Karpas-422 (cell line): ENCODE measurements at regions not wholly inside any gene's neighbourhood (a gene's known extent, or its start where the extent isn't known, plus 50 kb on each side); places are given as distances from the start of the nearest gene placed in this dataset.
A peak's percentile ranks its signal among the peaks of the same experiment; 100 is the strongest.

Experiments used
- DNase-seq: peaks from one replicate; pipeline ENCODE4 v3.0.0-alpha.2; 2015
- H2AFZ ChIP-seq: fragments of 200-600 bp; sonication (generic); 2 replicates; pipeline ENCODE4 v1.6.1; 2014; ENCODE audit warnings: antibody characterized with exemption, low read length, mixed read lengths
- H3K27ac ChIP-seq: fragments of 200-600 bp; sonication (generic); 2 replicates; pipeline ENCODE4 v1.5.1; 2014; ENCODE audit warnings: mild to moderate bottlenecking, low read length, moderate library complexity
- H3K27me3 ChIP-seq: fragments of 200-600 bp; sonication (generic); 2 replicates; pipeline ENCODE4 v1.6.1; 2014; ENCODE audit warnings: low read length, mixed read lengths
- H3K36me3 ChIP-seq: fragments of 200-600 bp; sonication (generic); 2 replicates; pipeline ENCODE4 v1.6.1; 2014; ENCODE audit warnings: low read length, mixed read lengths; ENCODE audit not compliant: insufficient read depth
- H3K4me1 ChIP-seq: fragments of 200-600 bp; sonication (generic); 2 replicates; pipeline ENCODE4 v1.6.1; 2014; ENCODE audit warnings: mild to moderate bottlenecking, low read length, mixed read lengths
- H3K4me2 ChIP-seq: fragments of 200-600 bp; sonication (generic); 2 replicates; pipeline ENCODE4 v1.6.1; 2014; ENCODE audit warnings: low read length, low read depth, mild to moderate bottlenecking; ENCODE audit not compliant: poor library complexity, severe bottlenecking
- H3K4me3 ChIP-seq: fragments of 200-600 bp; sonication (generic); 2 replicates; pipeline ENCODE4 v1.5.1; 2014; ENCODE audit warnings: mild to moderate bottlenecking, antibody characterized with exemption, low read length, mixed read lengths
- H3K79me2 ChIP-seq: fragments of 200-600 bp; sonication (generic); 2 replicates; pipeline ENCODE4 v1.6.1; 2014; ENCODE audit warnings: mild to moderate bottlenecking, low read length, mixed read lengths
- H3K9ac ChIP-seq: fragments of 200-600 bp; sonication (generic); 2 replicates; pipeline ENCODE4 v1.6.0; 2014; ENCODE audit warnings: low read length
- H3K9me2 ChIP-seq: fragments of 200-600 bp; sonication (generic), shearing (Covaris generic); replicated peaks from 2 replicates; pipeline ENCODE4 v1.6.0; 2014; ENCODE audit warnings: mild to moderate bottlenecking, low read length, moderate library complexity; ENCODE audit not compliant: insufficient read depth
- H3K9me3 ChIP-seq: fragments of 300-700, 200-600 bp; sonication (generic); 2 replicates; pipeline ENCODE4 v1.6.1; 2014; ENCODE audit warnings: low read length, mixed read lengths
- H4K20me1 ChIP-seq: fragments of 200-600 bp; sonication (generic); 2 replicates; pipeline ENCODE4 v1.6.1; 2014; ENCODE audit warnings: mild to moderate bottlenecking, antibody characterized with exemption, low read length, low read depth; ENCODE audit not compliant: insufficient read depth

GRCh38 chr5:166961028-166961427, 1330.4 kb upstream of the WWC1 start:
- DNase-seq, result peak; percentile 56
- Histone ChIP-seq H3K4me1 (no peaks in the 10 kb centered on the region), H2AFZ (no peak overlapping the region), H3K79me2 (no peaks in the 10 kb centered on the region), H4K20me1 (no peaks in the 10 kb centered on the region), H3K9me2 (no peaks in the 10 kb centered on the region), H3K27me3 (no peaks in the 10 kb centered on the region), H3K4me3 (no peak overlapping the region), H3K9me3 (peaks cover 5% of the 10 kb centered on the region), H3K9ac (no peak overlapping the region), H3K27ac (no peak overlapping the region), H3K4me2 (no peak overlapping the region), H3K36me3 (no peaks in the 10 kb centered on the region)

GRCh38 chr5:166961913-166962312, 1329.5 kb upstream of the WWC1 start:
- Histone ChIP-seq H3K9me2 (no peaks in the 10 kb centered on the region), H3K4me3 (no peak overlapping the region), H3K27me3 (no peaks in the 10 kb centered on the region), H4K20me1 (no peaks in the 10 kb centered on the region), H3K27ac (no peak overlapping the region), H3K36me3 (no peaks in the 10 kb centered on the region), H3K4me2 (no peak overlapping the region), H3K9me3 (peaks cover 5% of the 10 kb centered on the region), H3K9ac (no peak overlapping the region), H3K79me2 (no peaks in the 10 kb centered on the region), H2AFZ (no peak overlapping the region), H3K4me1 (no peaks in the 10 kb centered on the region)
- no peak for DNase-seq

- DNase-seq, result no peak
- Histone ChIP-seq H3K4me1 (no peaks in the 10 kb centered on the region), H3K27ac (no peak overlapping the region), H3K9me3 (peaks cover 5% of the 10 kb centered on the region), H2AFZ (no peak overlapping the region), H4K20me1 (no peaks in the 10 kb centered on the region), H3K9me2 (no peaks in the 10 kb centered on the region), H3K79me2 (no peaks in the 10 kb centered on the region), H3K9ac (no peak overlapping the region), H3K4me3 (no peak overlapping the region), H3K27me3 (no peaks in the 10 kb centered on the region), H3K4me2 (no peak overlapping the region), H3K36me3 (no peaks in the 10 kb centered on the region)
These were observed 1329.0 kb upstream of the WWC1 start for GRCh38 chr5:166962461-166962860.

GRCh38 chr5:166963596-166963995, 1327.8 kb upstream of the WWC1 start:
- no peak for DNase-seq
- Histone ChIP-seq H4K20me1 (no peaks in the 10 kb centered on the region), H3K27ac (no peak overlapping the region), H3K79me2 (no peaks in the 10 kb centered on the region), H3K9me2 (no peaks in the 10 kb centered on the region), H2AFZ (no peak overlapping the region), H3K9me3 (peaks cover 5% of the 10 kb centered on the region), H3K4me2 (no peak overlapping the region), H3K27me3 (no peaks in the 10 kb centered on the region), H3K36me3 (no peaks in the 10 kb centered on the region), H3K4me3 (no peak overlapping the region), H3K9ac (no peak overlapping the region), H3K4me1 (no peaks in the 10 kb centered on the region)

- Histone ChIP-seq H3K27me3 (no peaks in the 10 kb centered on the region), H3K9me2 (no peaks in the 10 kb centered on the region), H2AFZ (no peak overlapping the region), H3K79me2 (no peaks in the 10 kb centered on the region), H4K20me1 (no peaks in the 10 kb centered on the region), H3K9ac (no peak overlapping the region), H3K27ac (no peak overlapping the region), H3K9me3 (peaks cover 16% of the 10 kb centered on the region), H3K36me3 (no peaks in the 10 kb centered on the region), H3K4me3 (no peak overlapping the region), H3K4me1 (no peaks in the 10 kb centered on the region), H3K4me2 (no peak overlapping the region)
- no peak for DNase-seq
These were observed 1313.5 kb upstream of the WWC1 start for GRCh38 chr5:166977911-166978422.

GRCh38 chr5:166979307-166979895, 1312.0 kb upstream of the WWC1 start:
- Histone ChIP-seq H3K9ac (no peak overlapping the region), H3K27ac (no peak overlapping the region), H3K4me3 (no peak overlapping the region), H3K4me2 (no peak overlapping the region), H3K27me3 (no peaks in the 10 kb centered on the region), H3K36me3 (no peaks in the 10 kb centered on the region), H2AFZ (no peak overlapping the region), H3K9me3 (peaks cover 10% of the 10 kb centered on the region), H3K9me2 (no peaks in the 10 kb centered on the region), H3K79me2 (no peaks in the 10 kb centered on the region), H3K4me1 (no peaks in the 10 kb centered on the region), H4K20me1 (no peaks in the 10 kb centered on the region)
- DNase-seq, result no peak

GRCh38 chr5:166980666-166981065, 1310.8 kb upstream of the WWC1 start:
- no peaks in the 10 kb centered on the region for H3K4me1 ChIP-seq
- no peak overlapping the region for H3K27ac ChIP-seq
- H4K20me1 ChIP-seq, result no peaks in the 10 kb centered on the region
- H3K36me3 ChIP-seq, result no peaks in the 10 kb centered on the region
- H2AFZ ChIP-seq, result no peak overlapping the region
- no peak overlapping the region for H3K4me2 ChIP-seq
- H3K9me3 ChIP-seq, result peaks cover 10% of the 10 kb centered on the region
- no peaks in the 10 kb centered on the region for H3K79me2 ChIP-seq
- no peaks in the 10 kb centered on the region for H3K27me3 ChIP-seq
- H3K9ac ChIP-seq, result no peak overlapping the region
- DNase-seq, result no peak
- no peaks in the 10 kb centered on the region for H3K9me2 ChIP-seq
- no peak overlapping the region for H3K4me3 ChIP-seq

GRCh38 chr5:166982226-166982625, 1309.2 kb upstream of the WWC1 start:
- no peaks in the 10 kb centered on the region for H3K9me2 ChIP-seq
- H4K20me1 ChIP-seq, result no peaks in the 10 kb centered on the region
- no peak overlapping the region for H3K4me2 ChIP-seq
- no peak for DNase-seq
- no peaks in the 10 kb centered on the region for H3K27me3 ChIP-seq
- H3K4me1 ChIP-seq, result no peaks in the 10 kb centered on the region
- H3K9me3 ChIP-seq, result peaks cover 10% of the 10 kb centered on the region
- no peak overlapping the region for H3K27ac ChIP-seq
- no peak overlapping the region for H3K4me3 ChIP-seq
- no peaks in the 10 kb centered on the region for H3K79me2 ChIP-seq
- no peak overlapping the region for H3K9ac ChIP-seq
- H2AFZ ChIP-seq, result no peak overlapping the region
- H3K36me3 ChIP-seq, result no peaks in the 10 kb centered on the region
